Hepatocyte (in vitro differentiated cells): ENCODE measurements at regions not wholly inside any gene's neighbourhood (a gene's known extent, or its start where the extent isn't known, plus 50 kb on each side); places are given as distances from the start of the nearest gene placed in this dataset.
"Not testable (repeated sequence)": the region's sequence is repeated elsewhere in the genome, so short reads cannot be mapped to it uniquely, and the experiment has no call there.

Source experiments
- DNase-seq: peaks from one replicate; pipeline ENCODE4 v3.0.0-alpha.2; 2016; ENCODE audit warnings: low spot score
- H2AFZ ChIP-seq: fragments of 200-600 bp; sonication (generic); 2 replicates; pipeline ENCODE4 v1.6.0; 2016; ENCODE audit warnings: antibody characterized with exemption, mild to moderate bottlenecking
- H3K27ac ChIP-seq: fragments of 200-600 bp; sonication (generic); 2 replicates; pipeline ENCODE4 v1.5.1; 2016; ENCODE audit warnings: mild to moderate bottlenecking
- H3K27me3 ChIP-seq: fragments of 200-600 bp; sonication (generic); 2 replicates; pipeline ENCODE4 v1.6.1; 2016
- H3K36me3 ChIP-seq: fragments of 200-600 bp; sonication (generic); replicated peaks from 2 replicates; pipeline ENCODE4 v1.5.1; 2016; ENCODE audit warnings: low read depth; ENCODE audit not compliant: insufficient read depth
- H3K4me1 ChIP-seq: fragments of 200-600 bp; sonication (generic); 2 replicates; pipeline ENCODE4 v1.5.1; 2016; ENCODE audit warnings: mild to moderate bottlenecking, moderate library complexity; ENCODE audit not compliant: insufficient read depth
- H3K4me2 ChIP-seq: fragments of 200-600 bp; sonication (generic); 2 replicates; pipeline ENCODE4 v1.6.0; 2016
- H3K4me3 ChIP-seq: fragments of 200-600 bp; sonication (generic); 2 replicates; pipeline ENCODE4 v1.5.1; 2016; ENCODE audit warnings: mild to moderate bottlenecking
- H3K79me2 ChIP-seq: fragments of 200-600 bp; sonication (generic); 2 replicates; pipeline ENCODE4 v1.6.0; 2017; ENCODE audit warnings: mild to moderate bottlenecking
- H3K9me2 ChIP-seq: fragments of 200-600 bp; sonication (generic); replicated peaks from 2 replicates; pipeline ENCODE4 v1.6.0; 2017; ENCODE audit warnings: mild to moderate bottlenecking; ENCODE audit not compliant: insufficient read depth
- H3K9me3 ChIP-seq: fragments of 200-600 bp; sonication (generic); 2 replicates; pipeline ENCODE4 v1.5.1; 2016; ENCODE audit warnings: low read depth, mild to moderate bottlenecking
- H4K20me1 ChIP-seq: fragments of 200-600 bp; sonication (generic); 2 replicates; pipeline ENCODE4 v1.6.0; 2016; ENCODE audit warnings: mild to moderate bottlenecking; ENCODE audit not compliant: insufficient read depth, poor library complexity, severe bottlenecking
- EZH2 ChIP-seq: fragments of 200-600 bp; sonication (generic); IDR thresholded peaks from 2 replicates; pipeline ENCODE4 v1.6.1; 2016; ENCODE audit warnings: antibody characterized with exemption, mild to moderate bottlenecking, borderline replicate concordance
- EZH2phosphoT487 ChIP-seq: fragments of 200-600 bp; sonication (generic); IDR thresholded peaks from one replicate; pipeline ENCODE4 v1.6.1; 2018; ENCODE audit warnings: antibody characterized with exemption, mild to moderate bottlenecking, low read depth, moderate library complexity; ENCODE audit not compliant: unreplicated experiment, severe bottlenecking
- WGBS: methylation state at CpG from one replicate; pipeline ENCODE4 v1.1.6; 2016; ENCODE audit warnings: low lambda C conversion rate; ENCODE audit errors: missing lambda C conversion rate; 5-methylcytosine and 5-hydroxymethylcytosine counted together
- TF ChIP-seq, protein P1 (sequence below): fragments of 200-600 bp; sonication (generic); IDR thresholded peaks from 2 replicates; pipeline ENCODE4 v1.5.1; 2016; ENCODE audit warnings: antibody characterized with exemption, mild to moderate bottlenecking; ENCODE audit not compliant: poor library complexity

DNA sequence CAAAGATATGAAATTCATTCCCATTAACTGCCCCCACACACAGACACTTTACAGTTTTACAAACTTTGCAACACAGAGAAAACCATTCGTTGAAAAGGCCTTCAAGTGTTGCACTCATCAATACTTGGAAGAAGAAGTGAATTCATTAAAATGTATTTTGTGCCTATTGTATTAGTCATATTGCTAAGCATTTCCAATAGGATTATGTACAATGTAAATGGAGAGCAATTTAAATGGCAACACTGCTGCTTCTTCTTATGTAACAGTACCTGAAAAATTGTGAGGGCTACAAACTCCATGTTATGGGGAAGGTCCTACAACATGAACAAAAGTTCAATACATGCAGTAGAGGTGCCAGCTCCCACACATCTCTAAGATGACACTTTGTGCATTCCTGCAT, 209.3 kb upstream of the POGK start:
- Histone ChIP-seq H3K4me2 (no peak overlapping the region), H3K27me3 (no peaks in the 10 kb centered on the region), H3K9me2 (no peaks in the 10 kb centered on the region), H3K4me1 (no peaks in the 10 kb centered on the region), H2AFZ (no peak overlapping the region), H3K79me2 (no peaks in the 10 kb centered on the region), H3K36me3 (no peaks in the 10 kb centered on the region), H3K9me3 (no peaks in the 10 kb centered on the region), H4K20me1 (no peaks in the 10 kb centered on the region), H3K27ac (no peak overlapping the region), H3K4me3 (no peak overlapping the region)
- TF ChIP-seq, protein P1, sequence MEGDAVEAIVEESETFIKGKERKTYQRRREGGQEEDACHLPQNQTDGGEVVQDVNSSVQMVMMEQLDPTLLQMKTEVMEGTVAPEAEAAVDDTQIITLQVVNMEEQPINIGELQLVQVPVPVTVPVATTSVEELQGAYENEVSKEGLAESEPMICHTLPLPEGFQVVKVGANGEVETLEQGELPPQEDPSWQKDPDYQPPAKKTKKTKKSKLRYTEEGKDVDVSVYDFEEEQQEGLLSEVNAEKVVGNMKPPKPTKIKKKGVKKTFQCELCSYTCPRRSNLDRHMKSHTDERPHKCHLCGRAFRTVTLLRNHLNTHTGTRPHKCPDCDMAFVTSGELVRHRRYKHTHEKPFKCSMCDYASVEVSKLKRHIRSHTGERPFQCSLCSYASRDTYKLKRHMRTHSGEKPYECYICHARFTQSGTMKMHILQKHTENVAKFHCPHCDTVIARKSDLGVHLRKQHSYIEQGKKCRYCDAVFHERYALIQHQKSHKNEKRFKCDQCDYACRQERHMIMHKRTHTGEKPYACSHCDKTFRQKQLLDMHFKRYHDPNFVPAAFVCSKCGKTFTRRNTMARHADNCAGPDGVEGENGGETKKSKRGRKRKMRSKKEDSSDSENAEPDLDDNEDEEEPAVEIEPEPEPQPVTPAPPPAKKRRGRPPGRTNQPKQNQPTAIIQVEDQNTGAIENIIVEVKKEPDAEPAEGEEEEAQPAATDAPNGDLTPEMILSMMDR, result no peak
- TF ChIP-seq EZH2phosphoT487 (no peak), EZH2 (no peak)
- 77% methylated on average over 1 of the region's 1 CpG for WGBS
- DNase-seq, result no peak

DNA sequence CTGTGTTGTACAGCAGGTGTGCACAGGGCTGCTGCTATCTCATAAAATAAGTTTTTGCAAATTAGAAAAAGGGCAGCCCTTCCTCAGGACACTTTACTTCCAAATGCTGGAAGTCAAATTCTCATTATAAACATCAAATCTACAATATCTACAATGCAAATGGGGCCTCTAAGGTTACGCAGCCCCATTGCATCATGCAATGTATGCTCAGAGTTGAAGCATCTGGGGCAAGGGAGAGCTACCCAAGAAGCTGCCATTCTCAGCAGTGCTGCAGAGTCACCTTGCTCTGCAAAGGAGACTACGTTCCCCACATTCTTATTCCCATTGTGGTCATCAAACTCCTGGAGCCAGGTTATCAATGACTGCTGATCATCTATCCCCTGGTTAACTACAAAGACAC, 208.9 kb upstream of the POGK start:
- Histone ChIP-seq H4K20me1 (no peaks in the 10 kb centered on the region), H3K4me1 (no peaks in the 10 kb centered on the region), H3K4me3 (no peak overlapping the region), H3K4me2 (no peak overlapping the region), H3K27me3 (no peaks in the 10 kb centered on the region), H2AFZ (no peak overlapping the region), H3K9me3 (no peaks in the 10 kb centered on the region), H3K79me2 (no peaks in the 10 kb centered on the region), H3K36me3 (no peaks in the 10 kb centered on the region), H3K9me2 (no peaks in the 10 kb centered on the region), H3K27ac (no peak overlapping the region)
- no peak for TF ChIP-seq EZH2phosphoT487
- TF ChIP-seq, protein P1, result no peak
- TF ChIP-seq EZH2, result no peak
- no peak for DNase-seq
- 91% methylated on average over 2 of the region's 2 CpGs for WGBS

DNA sequence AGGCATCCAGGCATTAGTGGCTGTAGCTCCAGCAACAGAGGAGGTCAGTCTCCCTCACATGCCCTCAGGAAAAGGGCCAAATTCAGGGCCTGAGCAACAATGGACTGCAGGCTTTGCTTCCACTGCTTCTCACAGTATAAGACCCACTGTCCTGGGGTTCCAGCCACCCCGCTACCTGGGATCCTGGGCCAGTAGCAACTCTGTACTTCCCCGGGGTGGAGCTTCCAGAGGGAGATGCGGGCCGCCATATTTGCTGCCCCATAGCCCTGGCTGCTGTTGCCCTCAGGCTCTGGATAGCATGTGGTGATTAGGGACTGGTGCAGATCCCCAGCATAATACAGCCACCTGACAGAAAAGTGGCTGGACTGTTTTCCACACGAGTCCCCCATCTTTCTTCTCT, 201.1 kb upstream of the POGK start:
- H3K9me2 ChIP-seq, result no peaks in the 10 kb centered on the region
- H3K27me3 ChIP-seq, result no peaks in the 10 kb centered on the region
- no peak for DNase-seq
- no peak overlapping the region for H3K4me3 ChIP-seq
- no peaks in the 10 kb centered on the region for H3K9me3 ChIP-seq
- TF ChIP-seq, protein P1, result no peak
- no peak for TF ChIP-seq EZH2phosphoT487
- no peak for TF ChIP-seq EZH2
- H3K79me2 ChIP-seq, result no peaks in the 10 kb centered on the region
- no peaks in the 10 kb centered on the region for H4K20me1 ChIP-seq
- 80% methylated on average over 5 of the region's 5 CpGs for WGBS
- no peaks in the 10 kb centered on the region for H3K36me3 ChIP-seq
- no peaks in the 10 kb centered on the region for H3K4me1 ChIP-seq
- no peak overlapping the region for H3K4me2 ChIP-seq
- H3K27ac ChIP-seq, result no peak overlapping the region
- no peak overlapping the region for H2AFZ ChIP-seq

DNA sequence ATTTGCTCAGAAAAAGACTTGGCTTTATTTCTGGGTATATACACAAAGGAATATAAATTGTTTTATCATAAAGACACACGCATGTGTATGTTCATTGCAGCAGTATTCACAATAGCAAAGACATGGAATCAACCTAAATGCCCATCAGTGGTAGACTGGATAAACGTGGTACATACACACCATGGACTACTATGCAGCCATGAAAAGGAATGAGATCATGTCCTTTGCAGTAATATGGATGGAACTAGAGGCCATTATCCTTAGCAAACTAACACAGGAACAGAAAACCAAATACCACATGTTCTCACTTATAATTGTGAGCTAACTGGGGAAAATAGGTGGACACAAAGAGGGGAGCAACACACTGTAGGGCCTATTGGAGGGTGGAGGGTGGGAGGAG, 182.0 kb upstream of the POGK start:
- not testable (repeated sequence) for H3K79me2 ChIP-seq, H4K20me1 ChIP-seq, H3K9me2 ChIP-seq, H3K4me2 ChIP-seq, H3K4me1 ChIP-seq, H3K27ac ChIP-seq, H3K27me3 ChIP-seq, H2AFZ ChIP-seq, DNase-seq, H3K4me3 ChIP-seq, H3K36me3 ChIP-seq, H3K9me3 ChIP-seq
- 78% methylated on average over 2 of the region's 2 CpGs for WGBS

DNA sequence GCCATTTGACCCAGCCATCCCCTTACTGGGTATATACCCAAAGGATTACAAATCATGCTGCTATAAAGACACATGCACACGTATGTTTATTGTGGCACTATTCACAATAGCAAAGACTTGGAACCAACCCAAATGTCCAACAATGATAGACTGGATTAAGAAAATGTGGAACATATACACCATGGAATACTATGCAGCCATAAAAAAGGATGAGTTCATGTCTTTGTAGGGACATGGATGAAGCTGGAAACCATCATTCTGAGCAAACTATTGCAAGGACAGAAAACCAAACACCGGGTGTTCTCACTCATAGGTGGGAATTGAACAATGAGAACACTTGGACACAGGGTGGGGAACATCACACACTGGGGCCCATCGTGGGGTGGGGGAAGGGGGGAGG, 172.5 kb upstream of the POGK start:
- not testable (repeated sequence) for H3K27me3 ChIP-seq, H3K79me2 ChIP-seq, DNase-seq, H3K27ac ChIP-seq, H3K4me1 ChIP-seq, H3K4me2 ChIP-seq, H3K9me3 ChIP-seq, H3K4me3 ChIP-seq, H3K9me2 ChIP-seq, H3K36me3 ChIP-seq, H2AFZ ChIP-seq, H4K20me1 ChIP-seq
- WGBS, result 71% methylated on average over 3 of the region's 3 CpGs

DNA sequence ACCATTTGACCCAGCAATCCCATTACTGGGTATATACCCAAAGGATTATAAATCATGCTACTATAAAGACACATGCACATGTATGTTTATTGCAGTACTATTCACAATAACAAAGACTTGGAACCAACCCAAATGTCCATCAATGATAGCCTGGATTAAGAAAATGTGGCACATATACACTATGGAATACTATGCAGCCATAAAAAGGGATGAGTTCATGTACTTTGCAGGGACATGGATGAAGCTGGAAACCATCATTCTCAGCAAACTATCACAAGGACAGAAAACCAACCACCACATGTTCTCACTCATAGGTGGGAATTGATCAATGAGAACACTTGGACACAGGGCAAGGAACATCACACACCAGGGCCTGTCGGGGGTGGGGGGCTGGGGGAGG, 171.7 kb upstream of the POGK start:
- not testable (repeated sequence) for H3K4me3 ChIP-seq, H2AFZ ChIP-seq, H3K36me3 ChIP-seq, H3K79me2 ChIP-seq, H3K27ac ChIP-seq, H3K9me2 ChIP-seq, H3K4me1 ChIP-seq, H3K4me2 ChIP-seq, H3K27me3 ChIP-seq, H3K9me3 ChIP-seq, DNase-seq, H4K20me1 ChIP-seq
- WGBS, result 80% methylated on average over 1 of the region's 1 CpG
